ENCODE measurements at regions not wholly inside any gene's neighbourhood (a gene's known extent, or its start where the extent isn't known, plus 50 kb on each side); places are given as distances from the start of the nearest gene placed in this dataset.

- H3K4me3 ChIP-seq (ENCODE audit: low read depth, low read length), result no peak overlapping the region
- no peak for DNase-seq (ENCODE audit: low read depth)
- no peaks in the 10 kb centered on the region for H3K27me3 ChIP-seq (ENCODE audit: control insufficient read depth, insufficient read depth, low read length)
- H3K36me3 ChIP-seq (ENCODE audit: control insufficient read depth, insufficient read depth, low read length), result no peaks in the 10 kb centered on the region
- TF ChIP-seq CTCF (IDR thresholded peaks at IDR 0.05; ENCODE audit: insufficient read depth, low read length, poor library complexity, severe bottlenecking), result no peak
These were observed 150.3 kb downstream of the UBE2E3 start for GRCh38 chr2:181130686-181131085.

GRCh38 chr2:181131584-181131983 lies 151.2 kb downstream of the UBE2E3 start:
- Histone ChIP-seq H3K27me3 (ENCODE audit: control insufficient read depth, insufficient read depth, low read length) (no peaks in the 10 kb centered on the region), H3K4me3 (ENCODE audit: low read depth, low read length) (no peak overlapping the region), H3K36me3 (ENCODE audit: control insufficient read depth, insufficient read depth, low read length) (no peaks in the 10 kb centered on the region)
- DNase-seq (ENCODE audit: low read depth), result no peak
- TF ChIP-seq CTCF (IDR thresholded peaks at IDR 0.05; ENCODE audit: insufficient read depth, low read length, poor library complexity, severe bottlenecking), result no peak

DNA sequence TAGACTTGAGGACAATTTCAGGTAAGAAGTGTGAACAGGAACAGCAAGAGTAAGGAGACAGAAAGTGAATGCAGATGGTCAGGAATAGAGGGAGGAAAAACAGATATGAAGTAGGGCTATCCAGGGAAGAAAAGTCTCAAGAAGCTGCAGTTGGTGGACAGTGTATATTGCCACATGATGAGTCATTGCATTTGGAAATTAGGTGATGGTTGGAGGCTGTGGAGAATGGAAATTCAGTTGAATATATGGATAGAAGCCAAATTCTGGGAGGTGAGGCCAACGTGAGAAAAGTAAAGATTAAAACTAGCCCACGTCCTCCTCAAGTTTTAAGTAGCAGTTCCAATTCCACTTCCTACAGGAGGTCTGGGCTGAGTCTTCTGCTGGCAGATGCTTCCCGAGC lies 158.4 kb downstream of the UBE2E3 start:
- H3K36me3 ChIP-seq (ENCODE audit: control insufficient read depth, insufficient read depth, low read length), result no peaks in the 10 kb centered on the region
- DNase-seq (ENCODE audit: low read depth), result no peak
- no peak overlapping the region for H3K4me3 ChIP-seq (ENCODE audit: low read depth, low read length)
- no peak for TF ChIP-seq CTCF (IDR thresholded peaks at IDR 0.05; ENCODE audit: insufficient read depth, low read length, poor library complexity, severe bottlenecking)
- H3K27me3 ChIP-seq (ENCODE audit: control insufficient read depth, insufficient read depth, low read length), result no peaks in the 10 kb centered on the region

DNA sequence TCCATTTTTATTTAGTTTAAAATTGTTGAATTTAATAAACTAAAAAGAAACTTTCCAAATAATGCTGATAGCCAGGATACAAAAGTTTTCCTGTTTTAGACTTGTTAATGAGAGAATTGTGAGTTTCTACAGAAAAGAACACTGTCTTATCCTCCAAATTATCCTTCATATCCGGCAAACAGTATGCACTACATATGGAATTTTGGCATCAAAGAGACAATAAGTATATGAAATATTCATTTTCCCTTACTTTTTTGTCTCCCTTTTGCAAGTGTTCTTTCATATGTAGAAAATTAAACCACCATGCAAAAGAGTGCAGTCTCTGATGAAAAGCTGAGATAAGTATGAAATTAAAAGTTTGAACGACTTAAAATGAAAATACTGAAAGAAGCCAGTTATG lies 159.4 kb downstream of the UBE2E3 start:
- no peak for DNase-seq (ENCODE audit: low read depth)
- Histone ChIP-seq H3K4me3 (ENCODE audit: low read depth, low read length) (no peak overlapping the region), H3K27me3 (ENCODE audit: control insufficient read depth, insufficient read depth, low read length) (no peaks in the 10 kb centered on the region), H3K36me3 (ENCODE audit: control insufficient read depth, insufficient read depth, low read length) (no peaks in the 10 kb centered on the region)
- no peak for TF ChIP-seq CTCF (IDR thresholded peaks at IDR 0.05; ENCODE audit: insufficient read depth, low read length, poor library complexity, severe bottlenecking)

- no peak for DNase-seq (ENCODE audit: low read depth)
- Histone ChIP-seq H3K4me3 (ENCODE audit: low read depth, low read length) (no peak overlapping the region), H3K27me3 (ENCODE audit: control insufficient read depth, insufficient read depth, low read length) (no peaks in the 10 kb centered on the region), H3K36me3 (ENCODE audit: control insufficient read depth, insufficient read depth, low read length) (no peaks in the 10 kb centered on the region)
- no peak for TF ChIP-seq CTCF (IDR thresholded peaks at IDR 0.05; ENCODE audit: insufficient read depth, low read length, poor library complexity, severe bottlenecking)
These were observed 160.0 kb downstream of the UBE2E3 start for GRCh38 chr2:181140414-181140813.

DNA sequence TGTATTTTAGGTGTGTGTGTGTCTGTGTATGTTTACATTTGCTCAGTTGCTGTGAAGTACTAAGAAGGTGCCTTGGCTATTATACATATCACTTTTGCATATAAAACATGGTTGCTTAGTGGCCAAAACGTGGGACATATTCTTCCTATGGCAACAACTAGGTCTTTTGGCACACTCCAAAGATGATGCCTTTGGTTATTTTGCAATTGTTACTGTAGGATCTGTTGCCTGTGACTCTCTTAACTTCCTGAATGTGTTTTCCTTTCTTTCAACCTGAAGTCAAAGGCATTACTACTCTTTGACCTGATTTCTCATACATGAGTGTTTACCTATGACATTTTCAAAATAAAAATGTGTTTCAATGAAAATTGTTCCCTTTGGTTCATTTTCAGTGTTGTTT lies 160.5 kb downstream of the UBE2E3 start:
- Histone ChIP-seq H3K36me3 (ENCODE audit: control insufficient read depth, insufficient read depth, low read length) (no peaks in the 10 kb centered on the region), H3K4me3 (ENCODE audit: low read depth, low read length) (no peak overlapping the region), H3K27me3 (ENCODE audit: control insufficient read depth, insufficient read depth, low read length) (no peaks in the 10 kb centered on the region)
- DNase-seq (ENCODE audit: low read depth), result no peak
- no peak for TF ChIP-seq CTCF (IDR thresholded peaks at IDR 0.05; ENCODE audit: insufficient read depth, low read length, poor library complexity, severe bottlenecking)
